ENCODE measurements at regions not wholly inside any gene's neighbourhood (a gene's known extent, or its start where the extent isn't known, plus 50 kb on each side); places are given as distances from the start of the nearest gene placed in this dataset.

DNA sequence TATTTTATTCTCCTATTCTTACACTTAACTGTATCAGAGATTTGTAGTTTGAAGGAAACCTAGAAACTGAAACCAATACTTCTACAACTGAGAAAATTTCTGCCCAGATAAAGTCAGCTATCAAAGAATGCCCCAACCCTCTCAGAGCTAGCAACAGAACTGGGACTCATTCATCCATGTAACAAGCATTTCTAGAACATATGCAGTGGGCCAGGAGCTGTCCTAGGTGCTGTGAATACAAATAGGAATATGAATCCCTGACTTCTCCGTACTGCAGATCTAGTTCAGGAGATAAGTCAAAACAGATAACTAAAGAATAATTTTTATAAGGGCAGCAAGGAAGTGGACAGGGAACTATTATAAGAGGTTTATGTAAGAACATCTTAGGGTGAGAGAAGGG lies 654.1 kb upstream of the NOX3 start:
- DNase-seq = no peak

DNA sequence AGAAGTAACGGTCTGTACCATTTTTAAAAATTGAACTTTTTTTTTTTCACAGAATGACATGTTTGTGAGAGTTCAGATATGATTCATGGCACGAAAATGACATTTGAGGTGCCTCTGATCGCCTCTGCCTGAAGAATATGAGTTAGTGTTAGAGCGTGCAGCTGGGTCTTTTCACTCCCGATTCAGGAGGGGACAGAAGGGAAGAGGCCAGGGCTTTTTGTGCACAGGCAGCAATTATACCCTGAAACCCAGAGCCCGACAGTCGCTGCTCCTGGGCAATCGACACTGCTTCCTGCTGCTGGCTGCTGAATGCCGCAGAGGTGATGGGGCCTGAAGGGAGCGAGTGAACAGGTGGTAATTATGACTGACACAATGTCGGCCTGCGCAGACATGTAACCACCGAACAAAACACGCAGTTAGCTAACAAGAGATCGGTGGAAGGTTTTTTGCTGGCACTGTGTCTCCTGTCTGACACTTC lies 652.0 kb upstream of the NOX3 start:
- DNase-seq = peak; percentile 6

DNA sequence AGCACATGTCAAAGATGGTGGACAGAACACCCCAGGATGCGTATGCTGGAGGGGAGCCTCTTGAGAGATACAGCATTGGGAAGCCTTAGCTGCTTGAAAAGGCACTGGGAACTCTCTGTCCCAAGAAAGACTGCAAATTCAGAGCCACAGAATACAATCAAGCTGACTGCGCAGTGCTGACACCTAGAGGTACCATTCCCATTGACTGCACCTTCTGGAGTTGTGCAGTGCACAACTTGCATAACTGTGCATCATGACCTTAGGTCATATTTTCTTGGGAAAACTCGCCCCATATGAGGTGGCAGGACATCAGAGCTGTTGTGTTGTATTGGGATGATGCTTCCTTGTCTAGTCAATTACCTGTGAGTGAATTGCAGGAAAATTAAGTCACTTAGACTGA lies 646.5 kb upstream of the NOX3 start:
- no peak for DNase-seq

DNA sequence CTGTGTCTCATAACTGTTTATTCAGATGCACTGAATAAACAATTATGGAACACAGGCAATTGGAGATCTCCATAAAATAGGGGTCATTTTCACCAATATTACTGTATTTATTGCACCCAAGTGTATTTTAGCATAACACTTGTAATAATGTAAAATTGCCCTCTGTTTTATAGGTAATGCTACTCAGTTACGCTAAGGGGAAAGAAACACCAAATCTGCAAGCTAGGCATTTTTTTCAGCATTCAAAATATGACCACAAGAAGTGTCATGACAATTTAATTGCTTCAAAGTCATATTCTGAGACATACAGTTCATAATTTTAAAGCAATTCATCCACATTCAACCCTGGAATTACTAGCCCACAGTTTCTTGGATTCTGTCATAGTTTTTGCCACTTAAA lies 643.2 kb upstream of the NOX3 start:
- no peak for DNase-seq

DNA sequence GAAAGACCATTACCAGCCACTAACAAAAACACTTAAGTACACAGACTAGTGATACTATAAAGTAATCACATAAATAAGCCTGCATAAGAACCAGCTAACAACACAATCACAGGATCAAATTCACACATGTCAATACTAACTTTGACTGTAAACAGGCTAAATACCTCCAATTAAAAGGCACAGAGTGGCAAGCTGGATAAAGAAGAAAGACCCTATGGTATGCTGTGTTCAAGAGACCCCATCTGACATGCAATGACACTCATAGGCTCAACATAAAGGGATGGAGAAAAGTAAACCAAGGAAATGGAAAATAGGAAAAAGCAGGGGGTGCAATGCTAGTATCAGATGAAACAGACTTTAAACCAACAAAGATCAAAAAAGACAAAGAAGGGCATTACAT lies 631.8 kb upstream of the NOX3 start:
- DNase-seq = no peak

DNA sequence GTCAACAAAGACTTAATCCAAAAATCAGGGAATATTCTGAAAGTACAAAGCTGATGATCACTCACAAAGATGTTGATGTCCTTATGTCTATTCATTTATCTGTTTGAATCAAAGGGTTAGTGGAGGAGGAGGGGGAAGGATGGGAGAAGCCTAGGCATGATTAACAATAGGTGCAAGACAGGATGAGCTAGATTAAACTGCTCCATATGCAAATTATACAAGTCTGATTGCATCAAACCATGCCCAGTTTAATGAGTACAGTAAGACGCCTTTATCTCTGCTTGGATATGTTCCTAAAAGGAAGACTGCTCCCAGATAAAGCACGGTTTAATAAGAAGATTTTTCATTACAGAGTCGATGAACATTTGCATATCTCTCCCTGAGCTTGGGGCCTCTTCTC lies 626.4 kb upstream of the NOX3 start:
- no peak for DNase-seq

DNA sequence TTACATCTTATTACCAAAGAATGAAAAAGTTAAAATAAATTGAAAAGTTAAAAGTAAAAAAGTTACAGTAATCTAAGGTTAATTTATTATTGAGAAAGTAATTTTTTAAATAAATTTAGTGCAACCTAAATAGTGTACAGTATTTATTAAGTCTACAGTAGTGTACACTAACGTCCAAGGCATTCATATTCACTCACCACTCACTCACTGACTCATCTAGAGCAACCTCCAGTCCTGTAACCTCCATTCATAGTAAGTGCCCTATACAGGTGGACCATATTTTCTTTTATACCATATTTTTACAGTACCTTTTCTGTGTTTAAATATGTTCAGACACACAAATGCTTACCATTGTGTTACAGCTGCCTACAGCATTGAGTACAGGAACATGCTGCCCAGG lies 624.7 kb upstream of the NOX3 start:
- DNase-seq = no peak

DNA sequence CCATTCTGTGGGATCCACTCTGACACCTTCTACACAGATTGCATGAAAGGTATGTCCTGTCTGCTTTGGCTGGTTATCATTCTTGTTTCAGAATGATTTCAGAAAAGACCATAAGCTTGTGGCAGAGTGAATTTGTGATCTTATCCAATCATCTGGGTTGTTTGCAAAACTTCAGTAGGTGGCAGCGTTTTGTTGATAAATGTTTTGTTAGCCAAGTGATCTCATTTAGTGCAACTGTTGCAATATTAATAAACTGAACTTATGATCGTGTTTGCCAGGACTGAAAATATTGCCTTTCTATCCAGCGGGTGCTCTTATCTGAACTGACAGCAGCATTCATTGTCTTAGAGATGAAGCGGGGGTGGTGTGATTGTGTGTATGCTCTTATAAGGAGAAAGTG lies 613.2 kb upstream of the NOX3 start:
- no peak for DNase-seq

DNA sequence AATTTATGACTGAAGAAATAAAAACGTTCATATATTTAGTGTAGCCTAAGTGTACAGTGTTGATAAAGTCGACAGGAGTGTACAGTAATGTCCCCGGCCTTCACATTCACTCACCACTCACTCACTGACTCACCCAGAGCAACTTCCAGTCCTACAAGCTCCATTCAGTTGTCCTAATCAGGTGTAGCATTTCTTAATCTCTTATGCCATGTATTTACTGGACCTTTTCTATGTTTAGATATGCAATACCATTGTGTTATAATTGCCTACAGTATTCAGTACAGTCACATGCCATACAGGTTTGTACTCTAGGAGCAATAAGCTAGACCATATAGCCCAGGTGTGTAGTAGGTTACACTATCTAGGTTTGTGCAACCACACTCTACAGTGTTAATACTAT lies 610.2 kb upstream of the NOX3 start:
- DNase-seq = no peak

DNA sequence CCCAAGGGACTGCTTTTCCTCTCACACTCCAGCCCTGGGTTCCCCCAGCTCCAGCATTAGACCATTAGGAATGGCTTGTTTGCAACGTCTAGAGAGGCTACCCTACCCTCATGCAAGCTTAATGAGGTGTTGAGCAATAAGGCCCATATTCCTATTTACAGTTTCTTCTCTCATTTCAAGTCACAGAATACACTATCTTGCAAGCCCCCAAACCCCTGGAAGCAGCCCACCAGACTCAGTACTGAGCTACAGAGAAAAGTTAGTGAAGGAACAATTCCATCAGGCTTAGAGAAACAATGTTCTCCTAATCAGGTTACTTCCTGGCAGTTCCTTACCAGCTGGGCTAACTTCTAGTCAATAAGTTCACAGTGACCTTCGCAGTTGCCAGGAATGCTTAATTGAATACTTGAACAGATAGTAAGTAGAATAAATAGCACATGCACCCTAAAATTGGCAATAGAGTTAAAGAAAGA lies 606.5 kb upstream of the NOX3 start:
- DNase-seq = no peak

DNA sequence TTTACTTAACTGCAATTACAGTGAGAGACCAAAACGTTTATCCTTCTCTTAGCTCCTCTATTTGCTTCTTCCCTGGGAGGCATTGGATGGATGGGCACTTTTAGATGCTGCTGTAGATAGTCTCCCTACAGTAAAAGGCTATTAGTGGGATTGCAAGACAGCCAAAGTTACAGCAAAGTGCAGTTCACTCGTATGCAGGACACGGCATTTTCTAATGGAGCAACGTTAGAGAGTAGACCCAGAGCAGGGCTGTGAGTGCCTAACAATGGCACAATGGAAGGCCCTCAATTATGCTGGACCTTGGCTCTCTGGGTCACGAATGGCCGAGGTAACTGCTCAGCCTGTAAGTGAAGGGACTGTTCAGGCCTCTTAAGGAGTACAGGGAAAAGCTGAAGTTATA lies 605.8 kb upstream of the NOX3 start:
- DNase-seq = no peak

DNA sequence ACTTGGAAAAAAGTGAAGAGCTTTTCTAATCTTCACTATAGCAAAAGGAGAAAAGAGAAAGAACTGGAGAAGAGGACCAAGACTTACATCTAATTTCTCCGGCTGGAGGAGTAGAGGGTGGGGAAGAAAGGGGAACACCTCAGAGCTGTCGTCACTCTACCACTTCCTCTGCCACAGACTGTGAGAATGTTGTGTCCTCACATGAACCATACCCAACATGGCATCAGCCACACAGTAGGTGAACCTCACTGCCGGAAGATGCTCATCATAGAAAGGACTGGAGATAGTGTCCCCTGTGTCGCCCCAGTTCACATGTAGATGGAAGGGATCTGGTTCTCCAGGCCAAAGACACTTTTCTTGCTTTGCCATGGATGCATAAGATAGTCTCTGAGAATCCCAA lies 604.4 kb upstream of the NOX3 start:
- DNase-seq = no peak

DNA sequence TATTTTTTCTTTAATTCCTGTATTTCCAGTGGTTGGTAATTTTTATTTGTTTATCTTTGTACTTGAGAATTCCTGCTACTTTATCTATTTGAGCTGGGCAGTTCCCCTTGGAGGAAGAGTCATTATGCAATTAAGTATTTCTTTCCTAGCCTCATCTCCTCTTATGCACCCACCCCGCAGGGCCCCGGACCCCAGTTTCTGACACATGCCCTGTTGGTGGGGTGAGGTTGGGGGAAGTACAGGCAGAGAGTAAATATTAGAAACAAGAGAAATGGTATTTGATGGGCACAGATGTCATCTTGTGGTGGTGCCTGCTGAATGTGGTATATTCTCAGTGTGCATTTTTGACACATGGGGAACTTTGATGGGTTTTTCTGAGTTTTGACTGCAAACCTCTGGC lies 602.7 kb upstream of the NOX3 start:
- DNase-seq = no peak

DNA sequence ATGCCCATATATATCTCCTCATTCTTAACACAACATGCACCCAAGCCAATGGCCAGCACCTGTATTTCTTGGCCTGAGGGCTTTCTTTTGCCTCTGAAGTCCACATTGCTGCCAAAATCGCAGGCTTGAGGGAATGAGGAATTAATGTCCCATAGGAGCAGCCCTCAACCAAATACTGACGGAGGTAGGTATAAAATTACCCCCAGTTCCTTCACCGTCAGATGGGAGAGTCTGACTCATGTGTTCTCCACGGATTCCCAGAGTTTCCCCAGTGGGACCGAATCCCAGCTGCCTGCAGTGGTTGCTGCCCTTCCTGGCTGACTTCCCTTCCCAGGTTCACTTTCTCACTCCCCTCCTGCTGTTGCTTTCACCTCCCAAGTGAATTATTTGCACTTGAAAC lies 602.2 kb upstream of the NOX3 start:
- no peak for DNase-seq

DNA sequence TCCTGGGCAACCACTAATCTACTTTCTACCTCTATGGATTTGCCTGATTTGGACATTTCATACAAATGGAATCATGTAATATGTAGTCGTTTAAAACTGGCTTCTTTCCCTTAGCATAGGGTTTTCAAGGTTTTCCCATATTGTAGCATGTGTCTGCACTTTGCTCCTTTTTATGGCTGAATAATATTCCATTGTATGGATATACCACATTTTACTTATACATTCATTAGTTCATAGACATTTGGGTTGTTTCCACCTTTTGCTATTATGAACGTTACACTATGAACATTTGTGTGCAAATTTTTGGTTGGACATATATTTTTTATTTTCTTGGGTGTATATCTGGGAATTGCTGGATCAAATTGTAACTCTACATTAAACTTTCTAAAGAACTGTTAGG lies 600.4 kb upstream of the NOX3 start:
- no peak for DNase-seq

DNA sequence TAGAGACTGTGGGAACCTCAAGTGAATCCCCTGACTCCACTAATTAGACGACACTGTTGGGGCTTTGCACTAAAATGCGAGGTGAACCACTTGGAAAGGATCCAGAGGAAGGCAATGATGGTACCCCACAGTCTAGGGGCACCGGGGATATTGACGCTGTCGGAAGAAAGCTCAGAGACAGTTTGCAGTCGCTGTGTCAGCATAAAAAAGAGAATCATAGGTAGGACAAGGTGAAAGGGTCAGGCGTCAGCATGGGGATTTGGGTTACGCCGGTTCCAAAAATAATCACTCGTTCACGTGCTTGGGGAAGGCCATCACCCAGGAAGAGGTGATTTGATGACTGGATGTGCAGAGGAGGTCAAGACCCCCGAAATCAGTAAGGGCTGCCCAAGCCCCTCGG lies 598.0 kb upstream of the NOX3 start:
- DNase-seq = no peak

DNA sequence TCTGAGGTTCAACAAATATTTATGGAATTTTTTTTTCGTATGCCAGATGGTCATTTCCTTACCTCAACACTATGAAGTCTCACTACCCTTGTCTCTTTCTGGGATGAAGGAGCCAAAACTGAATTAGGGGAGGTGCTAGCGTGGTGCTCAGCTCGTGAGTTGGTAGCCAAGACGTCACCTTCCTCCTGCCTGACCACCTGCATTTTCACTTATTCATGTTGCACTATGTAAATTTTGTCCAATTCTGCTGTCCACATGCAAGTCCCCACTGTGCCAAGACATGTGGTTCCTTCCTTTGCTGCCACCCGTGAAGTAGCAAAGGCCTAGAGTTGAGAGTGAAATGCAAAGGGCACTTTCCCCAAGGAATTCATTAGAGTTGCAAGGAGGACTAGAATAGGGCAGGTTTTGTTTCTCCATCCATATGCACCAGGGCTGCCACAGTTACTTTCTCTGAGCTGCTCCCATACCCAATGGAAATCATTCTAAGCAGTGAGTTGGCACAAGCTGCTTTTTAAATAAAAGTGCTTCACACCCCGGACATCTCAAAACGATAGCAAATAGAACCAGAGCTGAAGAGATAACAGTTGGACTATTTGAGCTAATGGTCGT lies 591.3 kb upstream of the NOX3 start:
- DNase-seq = no peak

DNA sequence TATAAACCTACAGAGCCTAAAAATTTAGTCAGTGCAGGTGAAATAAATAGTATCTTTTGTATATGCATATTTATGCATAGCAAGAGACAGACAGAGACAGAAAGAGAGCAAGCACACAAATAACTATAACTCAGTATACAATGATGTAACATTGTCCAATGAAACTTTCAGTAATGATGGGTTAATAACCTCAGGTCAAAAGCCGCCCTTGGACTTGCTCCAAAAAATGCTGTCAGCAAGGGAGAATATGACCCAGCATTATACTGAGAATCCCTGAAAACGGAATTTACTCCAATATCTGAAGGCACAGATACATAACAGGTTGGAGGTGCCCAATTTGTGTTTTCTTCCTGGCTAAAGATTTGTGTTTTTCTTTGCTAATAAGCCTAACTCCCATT lies 590.6 kb upstream of the NOX3 start:
- DNase-seq = no peak

DNA sequence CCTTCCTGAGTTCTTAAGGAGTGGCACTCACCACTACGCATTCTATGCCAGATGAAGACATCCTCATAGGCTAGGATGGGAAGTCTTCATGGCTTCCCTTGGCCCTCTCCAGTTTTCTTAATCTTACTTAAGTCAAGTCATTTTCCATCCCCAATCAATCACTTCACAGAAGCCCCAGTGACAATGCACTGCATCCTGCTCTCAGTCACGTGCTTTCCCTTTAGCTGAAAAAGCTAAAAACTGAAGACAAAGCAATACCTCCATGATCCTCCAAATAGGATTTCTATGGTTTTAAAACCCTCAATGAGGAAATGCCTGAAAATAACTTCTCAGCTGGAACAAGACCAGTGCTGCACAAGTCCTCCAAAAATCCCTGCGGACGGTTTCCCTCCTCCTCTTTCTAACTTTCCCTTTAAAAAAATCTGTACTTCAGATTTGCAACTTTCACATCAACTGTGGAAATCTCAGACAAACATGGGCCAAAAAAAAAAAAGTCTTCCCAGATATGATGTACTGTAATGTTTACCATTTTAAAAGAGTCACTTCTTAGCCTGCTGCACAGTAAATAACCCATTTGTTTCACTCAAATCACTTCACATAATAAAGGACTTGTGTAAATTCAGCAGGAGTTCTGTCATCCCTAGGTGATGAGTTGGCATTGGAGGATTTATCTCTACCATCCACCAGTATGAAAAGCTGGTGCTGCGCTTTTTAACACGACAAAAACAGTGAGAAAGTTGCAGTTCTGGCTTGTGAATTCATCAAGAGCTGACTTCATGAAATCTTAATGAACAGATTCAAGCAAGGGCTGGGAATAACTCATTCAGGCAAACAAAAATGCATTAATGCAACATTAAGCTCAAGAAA lies 590.0 kb upstream of the NOX3 start:
- no peak for DNase-seq

DNA sequence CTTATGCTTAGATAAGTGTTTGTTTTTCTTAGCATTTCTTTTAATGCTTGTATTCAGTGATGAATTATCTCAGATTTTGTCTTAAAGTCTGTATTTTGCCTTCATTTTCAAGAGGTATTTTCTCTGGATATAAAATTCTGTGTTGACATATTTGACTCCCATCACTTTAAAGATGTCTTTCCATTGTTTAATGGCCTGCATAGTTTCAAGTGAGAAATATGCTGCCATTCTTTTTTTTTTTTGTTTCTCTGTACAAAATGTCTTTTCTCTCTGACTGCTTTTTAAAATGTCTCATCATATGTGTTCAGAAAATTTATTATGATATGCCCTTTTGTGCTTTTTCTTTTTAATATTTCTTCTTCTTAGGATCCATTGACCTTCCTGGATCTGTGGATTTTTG lies 578.0 kb upstream of the NOX3 start:
- no peak for DNase-seq

DNA sequence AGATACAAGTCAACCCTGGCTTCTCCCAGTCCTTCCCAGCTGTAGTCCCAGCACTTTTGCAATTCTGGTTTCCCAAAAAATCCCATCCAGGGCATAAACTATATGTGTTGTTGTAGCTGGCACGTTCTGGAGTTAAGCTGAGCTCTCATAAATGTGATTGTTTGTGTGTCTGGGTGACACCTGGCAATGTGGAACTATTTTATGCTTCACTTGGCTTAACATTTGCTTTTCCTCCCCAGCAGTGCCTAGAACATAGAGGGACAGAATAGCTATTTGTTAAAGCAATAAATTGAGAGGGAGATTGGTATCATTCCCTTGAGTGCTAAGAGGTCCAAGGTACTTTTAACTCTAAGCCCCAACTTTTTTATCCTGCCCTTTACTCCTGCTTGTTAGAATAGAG lies 575.9 kb upstream of the NOX3 start:
- DNase-seq = no peak

DNA sequence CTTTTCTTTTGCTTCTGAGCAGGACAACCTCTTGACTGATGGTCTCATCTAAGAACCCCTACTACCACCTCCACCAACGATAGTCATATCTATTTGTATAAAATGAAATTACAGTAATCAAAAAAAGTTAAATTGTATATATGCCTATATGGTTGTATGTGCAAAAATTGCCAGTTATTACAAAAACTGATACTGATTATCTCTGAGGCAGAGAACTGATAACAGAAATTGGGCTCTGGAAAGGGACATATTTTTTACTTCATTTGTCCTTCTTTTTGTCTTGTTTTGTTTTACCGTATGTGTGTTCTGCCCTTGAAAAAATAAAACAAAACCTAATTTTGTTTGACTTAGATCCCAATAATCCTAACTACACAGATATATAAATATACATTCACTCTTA lies 574.4 kb upstream of the NOX3 start:
- DNase-seq = no peak

DNA sequence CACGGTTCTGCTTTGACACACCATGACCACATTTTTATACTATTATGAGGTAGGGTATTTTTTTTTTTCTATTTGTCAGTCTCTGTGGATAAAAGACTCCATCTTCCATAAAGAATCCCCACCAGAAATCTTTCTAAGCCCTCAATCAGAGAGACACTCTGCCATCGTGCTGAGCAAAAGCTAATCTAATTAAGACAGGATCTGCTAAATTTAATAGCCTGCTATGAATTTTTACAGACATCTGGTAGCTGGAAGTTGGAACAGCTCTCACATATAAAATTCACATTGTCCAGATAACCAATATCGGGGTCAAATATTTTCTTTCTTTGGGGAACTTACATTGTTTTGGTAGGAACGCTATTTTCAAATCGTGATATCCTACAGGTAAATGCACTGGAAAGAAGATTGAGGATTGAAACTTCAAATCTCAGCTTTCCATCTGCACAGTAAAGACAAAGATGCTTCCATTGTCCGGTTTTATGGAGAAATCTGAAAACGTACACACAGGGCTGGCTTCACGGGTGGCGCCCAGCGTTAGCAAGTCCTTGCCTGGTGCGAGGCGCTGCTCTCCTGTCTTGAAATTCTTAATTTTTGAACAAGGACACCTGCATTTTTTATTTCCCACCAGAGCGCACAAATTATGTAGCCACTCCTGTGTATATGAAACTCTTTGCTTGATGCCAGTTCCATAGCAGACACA lies 573.8 kb upstream of the NOX3 start:
- DNase-seq = no peak
